A673 (cell line): ENCODE measurements at regions not wholly inside any gene's neighbourhood (a gene's known extent, or its start where the extent isn't known, plus 50 kb on each side); places are given as distances from the start of the nearest gene placed in this dataset.

ENCODE experiments used
- BruUV-seq: library from RNA; stranded (reverse); fragments of 400-500 nt; replicated peaks from 2 replicates; lab custom pipeline; 2021; lab: Mats Ljungman, UMichigan
- CTCF ChIA-PET: fragments of 300-600 bp; sonication (Branson Sonifier 250); formaldehyde crosslinking; loops from one replicate; lab custom pipeline; 2022; ENCODE audit warnings: antibody characterized with exemption; lab: Charles Lee
- POLR2A ChIA-PET: fragments of 300-600 bp; sonication (Branson Sonifier 250); formaldehyde crosslinking; loops from one replicate; lab custom pipeline; 2022; ENCODE audit warnings: antibody characterized with exemption; ENCODE audit not compliant: low non-redundant PET; lab: Charles Lee
- DNase-seq: peaks from one replicate; pipeline ENCODE4 v3.0.0-alpha.2; 2015; ENCODE audit warnings: low spot score
- H3K27ac ChIP-seq: fragments of 200-600 bp; sonication (generic); 2 replicates; pipeline ENCODE4 v1.5.1; 2016; ENCODE audit warnings: mixed run types, low read depth, mild to moderate bottlenecking, mixed read lengths, antibody characterized with exemption, low read length; ENCODE audit not compliant: poor library complexity, severe bottlenecking
- H3K27me3 ChIP-seq: fragments of 200-600 bp; sonication (generic); replicated peaks from 2 replicates; pipeline ENCODE4 v1.6.1; 2017; ENCODE audit warnings: mixed run types, low read depth, mild to moderate bottlenecking, mixed read lengths, antibody characterized with exemption, low read length; ENCODE audit not compliant: insufficient read depth, poor library complexity
- H3K36me3 ChIP-seq: fragments of 200-600 bp; sonication (generic); 2 replicates; pipeline ENCODE4 v1.6.1; 2016; ENCODE audit warnings: mixed run types, mild to moderate bottlenecking, mixed read lengths, antibody characterized with exemption, low read length; ENCODE audit not compliant: insufficient read depth, poor library complexity, severe bottlenecking
- H3K4me1 ChIP-seq: fragments of 200-600 bp; sonication (generic); 2 replicates; pipeline ENCODE4 v1.6.1; 2017; ENCODE audit warnings: mixed run types, mild to moderate bottlenecking, mixed read lengths, antibody characterized with exemption, low read length; ENCODE audit not compliant: insufficient read depth, poor library complexity, severe bottlenecking
- H3K4me3 ChIP-seq: fragments of 200-600 bp; sonication (generic); 2 replicates; pipeline ENCODE4 v1.5.1; 2016; ENCODE audit warnings: low read depth, mixed run types, mild to moderate bottlenecking, mixed read lengths, low read length; ENCODE audit not compliant: poor library complexity, severe bottlenecking
- H3K9me3 ChIP-seq: fragments of 200-600 bp; sonication (generic); 2 replicates; pipeline ENCODE4 v1.6.1; 2016; ENCODE audit warnings: mixed run types, low read depth, mild to moderate bottlenecking, mixed read lengths, antibody characterized with exemption, low read length; ENCODE audit not compliant: poor library complexity, severe bottlenecking
- EZH2 ChIP-seq: fragments of 200-600 bp; sonication (generic); IDR thresholded peaks from 2 replicates; pipeline ENCODE4 v1.6.1; 2017; ENCODE audit warnings: borderline replicate concordance, low read depth, mild to moderate bottlenecking, mixed read lengths, antibody characterized with exemption, low read length; ENCODE audit not compliant: poor library complexity, severe bottlenecking
- intact Hi-C: fragments of 100-400 bp; cut with micrococcal nuclease; formaldehyde crosslinking; loops from one replicate; pipeline ENCODE4 v1.10.0; 2022; ENCODE audit not compliant: unreplicated experiment
- TF ChIP-seq, protein P1 (sequence below): fragments of 300-800, 200-600 bp; sonication (generic); conservative IDR thresholded peaks from 2 replicates; pipeline ENCODE4 v1.5.1; 2017; ENCODE audit warnings: low read depth, mild to moderate bottlenecking, antibody characterized with exemption, low read length, moderate library complexity, mixed read lengths

- BruUV-seq: no TSS peak
- H3K4me1 ChIP-seq: no peaks in the 10 kb centered on the region
- intact Hi-C loops: no loop called here
- POLR2A ChIA-PET: no interaction called here
- no peaks in the 10 kb centered on the region for H3K36me3 ChIP-seq
- CTCF ChIA-PET: no interaction called here
- no peaks in the 10 kb centered on the region for H3K27me3 ChIP-seq
- DNase-seq: no peak
- H3K9me3 ChIP-seq: no peaks in the 10 kb centered on the region
- TF ChIP-seq, protein P1, sequence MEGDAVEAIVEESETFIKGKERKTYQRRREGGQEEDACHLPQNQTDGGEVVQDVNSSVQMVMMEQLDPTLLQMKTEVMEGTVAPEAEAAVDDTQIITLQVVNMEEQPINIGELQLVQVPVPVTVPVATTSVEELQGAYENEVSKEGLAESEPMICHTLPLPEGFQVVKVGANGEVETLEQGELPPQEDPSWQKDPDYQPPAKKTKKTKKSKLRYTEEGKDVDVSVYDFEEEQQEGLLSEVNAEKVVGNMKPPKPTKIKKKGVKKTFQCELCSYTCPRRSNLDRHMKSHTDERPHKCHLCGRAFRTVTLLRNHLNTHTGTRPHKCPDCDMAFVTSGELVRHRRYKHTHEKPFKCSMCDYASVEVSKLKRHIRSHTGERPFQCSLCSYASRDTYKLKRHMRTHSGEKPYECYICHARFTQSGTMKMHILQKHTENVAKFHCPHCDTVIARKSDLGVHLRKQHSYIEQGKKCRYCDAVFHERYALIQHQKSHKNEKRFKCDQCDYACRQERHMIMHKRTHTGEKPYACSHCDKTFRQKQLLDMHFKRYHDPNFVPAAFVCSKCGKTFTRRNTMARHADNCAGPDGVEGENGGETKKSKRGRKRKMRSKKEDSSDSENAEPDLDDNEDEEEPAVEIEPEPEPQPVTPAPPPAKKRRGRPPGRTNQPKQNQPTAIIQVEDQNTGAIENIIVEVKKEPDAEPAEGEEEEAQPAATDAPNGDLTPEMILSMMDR: no peak
- no peak for TF ChIP-seq EZH2
- H3K4me3 ChIP-seq: no peak overlapping the region
- no peak overlapping the region for H3K27ac ChIP-seq
These were observed 283.2 kb upstream of the CELF2 start for GRCh38 chr10:10734356-10735064.

- DNase-seq: no peak
- no peak for TF ChIP-seq EZH2
- TF ChIP-seq, protein P1: no peak
- Histone ChIP-seq H3K27me3 (no peaks in the 10 kb centered on the region), H3K9me3 (peaks cover 7% of the 10 kb centered on the region), H3K36me3 (no peaks in the 10 kb centered on the region), H3K4me1 (no peaks in the 10 kb centered on the region), H3K4me3 (no peak overlapping the region), H3K27ac (no peak overlapping the region)
- CTCF ChIA-PET: no interaction called here
- BruUV-seq: no TSS peak
- intact Hi-C loops: no loop called here
- POLR2A ChIA-PET: no interaction called here
These were observed 272.4 kb upstream of the CELF2 start for GRCh38 chr10:10745291-10745690.

DNA sequence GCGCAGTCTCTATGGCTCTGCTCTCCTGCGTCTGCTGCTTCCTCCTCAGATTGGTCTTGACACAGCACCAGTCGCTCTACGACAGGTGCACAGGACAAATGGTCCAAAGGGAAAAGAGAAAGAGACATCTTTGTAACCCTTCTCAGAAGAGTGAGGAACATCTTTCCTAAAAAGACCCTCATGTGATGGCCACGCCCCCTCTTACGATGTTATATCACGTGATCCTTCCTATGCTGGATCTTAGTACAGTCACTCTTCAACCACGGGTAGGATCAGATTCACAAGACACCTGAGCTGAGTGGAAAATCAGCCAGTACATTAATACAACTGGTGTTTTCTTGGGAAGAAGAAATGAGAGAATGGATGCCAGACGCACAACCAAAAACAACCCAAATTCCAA is 262.2 kb upstream of the CELF2 start:
- H3K4me3 ChIP-seq: no peak overlapping the region
- ChIA-PET CTCF (no interaction called here), POLR2A (no interaction called here)
- BruUV-seq: no TSS peak
- no peak for DNase-seq
- H3K27ac ChIP-seq: no peak overlapping the region
- peaks cover 4% of the 10 kb centered on the region for H3K27me3 ChIP-seq
- TF ChIP-seq, protein P1: no peak
- no peak for TF ChIP-seq EZH2
- no peaks in the 10 kb centered on the region for H3K36me3 ChIP-seq
- no peaks in the 10 kb centered on the region for H3K4me1 ChIP-seq
- H3K9me3 ChIP-seq: no peaks in the 10 kb centered on the region
- intact Hi-C loops: no loop called here
